Liver (tissue), 3 donors: ENCODE measurements at regions not wholly inside any gene's neighbourhood (a gene's known extent, or its start where the extent isn't known, plus 50 kb on each side); places are given as distances from the start of the nearest gene placed in this dataset.

Experiments used
- CTCF ChIP-seq: fragments of 150-350 bp; IDR thresholded peaks from 2 replicates; pipeline ENCODE4 v1.5.1; 2017; ENCODE audit warnings: improper control_type of control experiment, low read depth, low read length; ENCODE audit not compliant: missing input control
- EGR1 ChIP-seq, 2 donors: IDR thresholded peaks; 2 replicates each; pipeline ENCODE4 v1.6.1; 2016 to 2018; ENCODE audit warnings: antibody characterized with exemption in 2 of 2, low read depth in 2 of 2
- GABPA ChIP-seq, 2 donors: IDR thresholded peaks in 1 of 2; conservative IDR thresholded peaks in 1 of 2; 2 replicates each; pipeline ENCODE4 v1.6.1; 2016; ENCODE audit warnings: antibody characterized with exemption in 2 of 2, mild to moderate bottlenecking in 1 of 2, moderate library complexity in 1 of 2
- JUND ChIP-seq, 2 donors: IDR thresholded peaks; 2 replicates each; pipeline ENCODE4 v1.6.1; 2016; ENCODE audit warnings: antibody characterized with exemption in 2 of 2
- NR2F2 ChIP-seq: IDR thresholded peaks from 2 replicates; pipeline ENCODE4 v1.6.1; 2016; ENCODE audit warnings: antibody characterized with exemption
- RAD21 ChIP-seq, 2 donors: IDR thresholded peaks; 2 replicates each; pipeline ENCODE4 v1.6.1; 2016; ENCODE audit warnings: antibody characterized with exemption in 2 of 2, mild to moderate bottlenecking in 2 of 2
- REST ChIP-seq: IDR thresholded peaks from 2 replicates; pipeline ENCODE4 v1.6.1; 2016; ENCODE audit warnings: antibody characterized with exemption, mild to moderate bottlenecking
- RXRA ChIP-seq, 2 donors: IDR thresholded peaks; 2 replicates each; pipeline ENCODE4 v1.6.1; 2017 to 2018; ENCODE audit warnings: antibody characterized with exemption in 2 of 2, mild to moderate bottlenecking in 1 of 2
- SP1 ChIP-seq: IDR thresholded peaks from 2 replicates; pipeline ENCODE4 v1.6.1; 2018; ENCODE audit warnings: antibody characterized with exemption, mild to moderate bottlenecking
- TAF1 ChIP-seq: conservative IDR thresholded peaks from 2 replicates; pipeline ENCODE4 v1.6.1; 2016; ENCODE audit warnings: antibody characterized with exemption, mild to moderate bottlenecking
- YY1 ChIP-seq: IDR thresholded peaks from 2 replicates; pipeline ENCODE4 v1.6.1; 2016; ENCODE audit warnings: antibody characterized with exemption, mild to moderate bottlenecking
- TF ChIP-seq, protein P1 (sequence below): IDR thresholded peaks from 2 replicates; pipeline ENCODE4 v1.6.1; 2016; ENCODE audit warnings: antibody characterized with exemption
- TF ChIP-seq, protein P2 (sequence below): IDR thresholded peaks from 2 replicates; pipeline ENCODE4 v1.6.1; 2016; ENCODE audit warnings: antibody characterized with exemption
- TF ChIP-seq, protein P3 (sequence below): IDR thresholded peaks from 2 replicates; pipeline ENCODE4 v1.6.1; 2016; ENCODE audit warnings: antibody characterized with exemption
- donor health status: healthy.
- donor health status: healthy.

DNA sequence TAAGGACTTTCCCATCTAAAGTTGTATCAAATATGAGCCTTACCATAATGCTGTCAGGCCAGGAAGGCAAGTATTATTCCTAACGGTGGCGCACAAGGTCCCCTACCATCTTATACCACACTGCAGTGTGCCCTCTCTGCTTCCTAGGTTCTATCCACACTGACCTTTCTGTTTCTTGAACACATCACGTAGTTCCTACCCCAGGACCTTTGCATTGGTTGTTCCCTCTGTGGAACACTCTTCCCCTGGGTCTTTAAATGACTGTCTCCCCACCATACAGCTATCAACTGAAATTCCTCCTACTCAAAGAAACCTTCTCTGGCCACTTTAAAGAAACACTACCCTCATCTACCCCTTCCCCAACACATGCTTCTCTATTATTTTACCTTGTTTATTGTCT, 104.5 kb upstream of the SPACA1 start:
- TF ChIP-seq, protein P1, sequence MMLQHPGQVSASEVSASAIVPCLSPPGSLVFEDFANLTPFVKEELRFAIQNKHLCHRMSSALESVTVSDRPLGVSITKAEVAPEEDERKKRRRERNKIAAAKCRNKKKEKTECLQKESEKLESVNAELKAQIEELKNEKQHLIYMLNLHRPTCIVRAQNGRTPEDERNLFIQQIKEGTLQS, result no peak
- no peak for TF ChIP-seq CTCF
- no peak for TF ChIP-seq JUND (IDR thresholded peaks at IDR 0.05)
- TF ChIP-seq REST, result no peak
- TF ChIP-seq EGR1 (IDR thresholded peaks at IDR 0.05; ENCODE audit: low read depth in 2 of 2), result no peak
- TF ChIP-seq, protein P2, sequence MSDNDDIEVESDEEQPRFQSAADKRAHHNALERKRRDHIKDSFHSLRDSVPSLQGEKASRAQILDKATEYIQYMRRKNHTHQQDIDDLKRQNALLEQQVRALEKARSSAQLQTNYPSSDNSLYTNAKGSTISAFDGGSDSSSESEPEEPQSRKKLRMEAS, result no peak
- no peak for TF ChIP-seq TAF1
- no peak for TF ChIP-seq RAD21 (IDR thresholded peaks at IDR 0.05)
- no peak for TF ChIP-seq GABPA (IDR thresholded peaks at IDR 0.05 in 1 of 2, conservative IDR thresholded peaks at IDR 0.05 in 1 of 2)
- no peak for TF ChIP-seq NR2F2
- no peak for TF ChIP-seq YY1
- TF ChIP-seq, protein P3, sequence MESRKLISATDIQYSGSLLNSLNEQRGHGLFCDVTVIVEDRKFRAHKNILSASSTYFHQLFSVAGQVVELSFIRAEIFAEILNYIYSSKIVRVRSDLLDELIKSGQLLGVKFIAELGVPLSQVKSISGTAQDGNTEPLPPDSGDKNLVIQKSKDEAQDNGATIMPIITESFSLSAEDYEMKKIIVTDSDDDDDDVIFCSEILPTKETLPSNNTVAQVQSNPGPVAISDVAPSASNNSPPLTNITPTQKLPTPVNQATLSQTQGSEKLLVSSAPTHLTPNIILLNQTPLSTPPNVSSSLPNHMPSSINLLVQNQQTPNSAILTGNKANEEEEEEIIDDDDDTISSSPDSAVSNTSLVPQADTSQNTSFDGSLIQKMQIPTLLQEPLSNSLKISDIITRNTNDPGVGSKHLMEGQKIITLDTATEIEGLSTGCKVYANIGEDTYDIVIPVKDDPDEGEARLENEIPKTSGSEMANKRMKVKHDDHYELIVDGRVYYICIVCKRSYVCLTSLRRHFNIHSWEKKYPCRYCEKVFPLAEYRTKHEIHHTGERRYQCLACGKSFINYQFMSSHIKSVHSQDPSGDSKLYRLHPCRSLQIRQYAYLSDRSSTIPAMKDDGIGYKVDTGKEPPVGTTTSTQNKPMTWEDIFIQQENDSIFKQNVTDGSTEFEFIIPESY, result no peak
- TF ChIP-seq RXRA (IDR thresholded peaks at IDR 0.05), result no peak
- TF ChIP-seq SP1, result no peak
